Hypothalamus (tissue), 51 donors: ENCODE measurements at regions not wholly inside any gene's neighbourhood (a gene's known extent, or its start where the extent isn't known, plus 50 kb on each side); places are given as distances from the start of the nearest gene placed in this dataset.
A peak's percentile ranks its signal among the peaks of the same experiment; 100 is the strongest.

Experiments used
- DNase-seq, 51 donors: peaks; one replicate each; lab custom pipeline; 2025; lab: John Stamatoyannopoulos, UW

- DNase-seq = no peak
Observed at GRCh38 chr17:77358801-77359200, 218.0 kb downstream of the SEC14L1 start.

DNA sequence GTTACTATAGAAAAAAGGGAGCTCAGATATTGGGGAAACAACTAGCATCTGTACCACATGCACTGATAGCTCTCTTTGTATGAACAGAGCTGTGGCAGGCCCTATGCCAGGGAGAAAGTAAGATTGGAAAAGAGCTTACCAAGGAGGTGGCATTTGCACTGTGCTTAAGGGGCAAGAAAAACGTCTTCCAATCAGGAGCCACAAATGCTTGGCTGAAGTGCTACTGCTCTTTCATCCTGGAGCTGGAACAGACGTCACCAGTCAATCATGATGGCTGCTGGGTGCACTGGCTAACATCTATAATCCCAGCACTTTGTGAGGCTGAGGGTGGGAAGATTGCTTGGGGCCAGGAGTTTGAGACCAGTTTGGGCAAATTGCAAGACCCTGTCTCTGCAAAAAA, 218.5 kb downstream of the SEC14L1 start:
- DNase-seq = no peak

DNA sequence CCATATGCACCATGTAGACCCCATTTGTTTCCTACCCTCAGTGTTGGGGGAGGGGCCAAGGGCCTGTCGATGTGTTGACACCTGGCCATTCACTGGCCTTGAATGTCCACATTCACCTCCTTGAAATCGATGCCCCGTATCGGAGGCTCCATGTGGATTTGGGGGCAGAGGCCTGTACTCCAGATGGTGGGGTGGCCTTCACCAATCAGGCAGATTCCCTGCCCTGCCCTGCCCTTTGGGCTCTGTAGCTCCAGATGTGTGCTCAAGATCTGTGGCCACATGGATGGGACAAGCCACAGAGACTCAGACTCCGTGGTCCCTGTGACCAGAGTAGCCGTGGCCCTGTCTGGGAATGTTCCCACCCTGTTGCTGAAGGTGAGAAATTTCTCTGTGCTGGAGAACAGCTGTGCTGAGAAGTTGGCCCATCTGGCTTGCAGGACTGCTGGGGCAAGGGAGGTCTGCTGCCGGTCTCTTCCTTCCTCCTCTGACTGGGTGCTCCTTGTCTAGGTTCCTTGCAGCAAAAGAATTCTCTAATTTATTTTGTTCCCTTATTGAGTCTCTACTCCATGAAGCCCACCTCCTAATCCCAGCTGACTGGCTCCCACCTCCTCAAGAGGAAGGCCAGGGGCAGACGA, 221.3 kb downstream of the SEC14L1 start:
- DNase-seq = no peak

DNA sequence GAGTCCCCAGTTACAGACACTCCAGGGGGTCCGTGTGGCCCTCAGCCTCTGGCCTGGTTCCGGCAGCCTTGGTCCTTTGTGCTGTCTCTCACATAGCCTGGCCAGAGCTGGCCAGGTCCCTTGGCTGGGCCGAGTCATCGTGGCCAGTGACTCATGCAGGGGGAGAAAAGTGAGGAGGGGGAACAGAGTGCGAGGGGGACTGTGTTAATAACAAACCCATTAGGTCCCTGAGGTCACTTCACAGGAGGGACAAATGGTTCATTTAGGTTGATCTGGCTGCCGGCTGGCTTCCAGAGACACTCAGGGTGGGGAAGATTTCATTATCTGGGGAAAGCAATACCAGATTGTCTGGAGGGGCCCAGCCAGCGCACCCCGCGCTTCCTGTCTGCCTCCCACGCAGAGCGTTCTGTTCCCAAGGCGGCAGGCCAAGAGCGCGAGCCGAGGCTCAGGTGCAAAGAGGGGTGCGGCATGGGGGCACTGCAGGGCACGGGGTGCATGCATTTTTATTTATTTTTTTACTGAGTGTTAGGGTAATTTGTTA, 223.1 kb downstream of the SEC14L1 start:
- DNase-seq = peak in 5 of 51 donors; percentile 23 to 61 (median 34)

DNA sequence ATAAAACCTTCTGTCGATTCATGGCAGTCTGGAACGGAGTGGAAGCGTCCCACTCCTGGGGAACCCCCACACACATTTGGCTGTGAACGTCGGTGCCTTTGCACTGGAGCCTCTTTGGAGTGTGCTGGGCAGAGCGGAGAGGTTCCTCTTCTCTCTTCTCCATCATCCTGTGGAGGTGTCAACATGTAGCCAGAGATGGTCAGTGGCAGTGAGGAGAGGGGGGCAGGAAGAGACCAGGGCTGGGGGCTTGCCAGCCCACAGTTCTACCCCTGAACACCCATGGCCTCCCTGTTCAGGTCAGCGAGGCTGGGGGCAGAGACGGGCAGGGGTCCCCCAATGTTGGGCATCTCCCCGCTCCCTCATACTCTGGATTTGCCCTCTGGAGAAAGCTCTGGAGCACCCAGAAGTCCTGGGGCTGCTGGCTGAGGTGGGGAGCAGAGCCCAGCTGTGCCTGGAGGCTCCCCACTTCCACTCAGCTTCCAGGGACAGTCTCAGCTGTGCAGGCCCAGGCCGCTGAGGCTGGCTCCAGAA, 223.7 kb downstream of the SEC14L1 start:
- DNase-seq = no peak

DNA sequence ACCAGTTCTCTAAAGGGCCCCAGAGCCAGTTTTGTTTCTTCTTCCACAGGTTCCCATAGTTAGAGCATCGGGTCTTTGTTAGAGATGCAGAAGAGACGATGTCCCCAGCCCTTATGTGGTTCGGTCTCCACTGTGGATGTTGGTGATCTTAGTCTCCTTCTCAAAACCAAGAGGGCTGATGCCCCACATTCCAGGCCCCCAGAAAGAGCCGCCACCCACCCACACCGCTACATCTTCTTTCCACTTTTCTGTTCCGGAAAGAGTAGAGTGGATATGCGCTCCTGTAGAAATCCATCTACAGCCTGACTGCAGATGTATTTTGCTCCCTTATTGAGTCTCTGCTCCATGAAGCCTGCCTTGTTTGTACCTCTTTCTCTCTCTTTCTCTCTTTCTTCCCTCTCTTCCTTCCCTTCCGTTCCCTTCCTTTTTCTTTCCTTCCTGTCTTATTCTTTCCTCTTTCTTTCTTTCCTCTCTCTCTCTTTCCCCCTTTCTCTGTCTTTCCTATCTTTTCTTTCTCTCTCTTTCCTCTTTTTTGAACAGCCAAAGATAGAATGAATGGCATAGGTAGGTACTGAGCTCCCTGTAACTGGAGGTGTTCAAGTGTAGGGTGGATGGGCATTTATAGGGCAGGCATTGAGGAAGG, 224.3 kb downstream of the SEC14L1 start:
- no peak for DNase-seq

DNA sequence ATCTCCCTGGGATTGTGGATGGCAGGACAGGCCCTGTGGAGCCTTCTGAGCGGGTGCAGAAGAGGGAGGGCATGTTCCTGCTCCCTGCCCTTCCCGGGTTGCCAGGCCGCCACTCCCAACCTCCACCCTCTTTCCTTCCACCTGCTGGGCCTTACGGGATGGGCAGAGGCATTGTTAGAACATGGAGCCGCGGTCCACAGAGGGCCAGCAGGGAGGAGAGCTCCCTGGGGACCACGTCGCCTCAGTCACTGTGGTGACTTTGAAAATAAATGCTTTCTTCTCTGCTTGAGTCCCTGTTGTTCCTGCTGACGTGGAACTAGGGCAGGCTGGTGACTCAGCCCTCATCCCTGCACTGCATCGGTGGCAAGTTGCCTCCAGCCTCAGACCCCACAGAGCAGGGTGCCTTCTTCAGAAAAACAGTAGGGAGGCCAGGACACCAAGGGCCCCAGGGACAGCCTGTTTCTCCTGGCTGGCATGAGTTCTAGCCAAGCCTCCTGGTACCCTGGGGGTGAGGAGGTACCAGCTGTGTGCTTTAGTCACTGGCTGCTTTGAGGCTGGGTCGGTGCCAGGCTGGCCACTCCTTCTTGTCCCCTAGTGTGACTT, 224.9 kb downstream of the SEC14L1 start:
- DNase-seq = peak in 13 of 51 donors; percentile 27 to 79 (median 56)

DNA sequence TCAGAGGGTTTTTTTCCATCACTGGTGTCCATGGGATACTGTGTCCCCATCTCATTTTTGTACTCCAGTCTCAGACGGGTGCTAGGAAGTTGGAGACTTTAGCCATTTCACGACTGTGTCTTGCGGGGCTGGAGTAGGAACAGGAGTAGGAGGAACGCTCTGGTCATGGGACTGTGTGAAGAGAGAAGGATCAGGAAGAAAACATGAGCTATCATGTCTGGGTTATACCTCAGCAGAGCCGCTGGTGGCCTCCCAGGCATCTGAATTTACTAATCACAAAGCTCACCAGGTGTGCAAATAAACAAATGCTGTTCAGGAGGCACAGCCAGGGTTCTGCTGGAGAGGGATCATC, 225.4 kb downstream of the SEC14L1 start:
- DNase-seq = no peak

GRCh38 chr17:77366558-77367245, 225.9 kb downstream of the SEC14L1 start:
- no peak for DNase-seq

GRCh38 chr17:77369544-77369971, 228.8 kb downstream of the SEC14L1 start:
- DNase-seq = no peak

DNA sequence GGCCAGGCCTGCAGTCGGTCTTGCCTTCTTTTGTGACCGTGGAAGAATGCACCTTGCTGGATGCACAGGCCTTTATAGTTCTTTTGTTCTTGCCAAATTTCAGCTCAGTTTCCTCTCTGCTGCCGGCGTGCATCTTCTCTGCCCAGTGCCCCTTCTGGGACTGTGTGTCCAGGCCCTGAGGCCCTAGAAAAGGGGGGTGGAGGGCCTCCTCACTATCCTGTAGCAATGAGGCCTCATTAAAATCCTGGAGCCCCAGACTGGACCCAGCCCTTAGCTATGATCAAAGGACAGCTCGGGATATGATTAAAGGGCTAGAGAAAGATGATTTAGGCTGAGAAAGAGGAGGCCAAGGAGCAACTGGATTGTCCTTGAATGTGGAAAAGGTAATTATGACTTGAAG, 229.8 kb downstream of the SEC14L1 start:
- DNase-seq = no peak

GRCh38 chr17:77371117-77371887, 230.5 kb downstream of the SEC14L1 start:
- no peak for DNase-seq

GRCh38 chr17:77371888-77372443, 231.2 kb downstream of the SEC14L1 start:
- DNase-seq = no peak

DNA sequence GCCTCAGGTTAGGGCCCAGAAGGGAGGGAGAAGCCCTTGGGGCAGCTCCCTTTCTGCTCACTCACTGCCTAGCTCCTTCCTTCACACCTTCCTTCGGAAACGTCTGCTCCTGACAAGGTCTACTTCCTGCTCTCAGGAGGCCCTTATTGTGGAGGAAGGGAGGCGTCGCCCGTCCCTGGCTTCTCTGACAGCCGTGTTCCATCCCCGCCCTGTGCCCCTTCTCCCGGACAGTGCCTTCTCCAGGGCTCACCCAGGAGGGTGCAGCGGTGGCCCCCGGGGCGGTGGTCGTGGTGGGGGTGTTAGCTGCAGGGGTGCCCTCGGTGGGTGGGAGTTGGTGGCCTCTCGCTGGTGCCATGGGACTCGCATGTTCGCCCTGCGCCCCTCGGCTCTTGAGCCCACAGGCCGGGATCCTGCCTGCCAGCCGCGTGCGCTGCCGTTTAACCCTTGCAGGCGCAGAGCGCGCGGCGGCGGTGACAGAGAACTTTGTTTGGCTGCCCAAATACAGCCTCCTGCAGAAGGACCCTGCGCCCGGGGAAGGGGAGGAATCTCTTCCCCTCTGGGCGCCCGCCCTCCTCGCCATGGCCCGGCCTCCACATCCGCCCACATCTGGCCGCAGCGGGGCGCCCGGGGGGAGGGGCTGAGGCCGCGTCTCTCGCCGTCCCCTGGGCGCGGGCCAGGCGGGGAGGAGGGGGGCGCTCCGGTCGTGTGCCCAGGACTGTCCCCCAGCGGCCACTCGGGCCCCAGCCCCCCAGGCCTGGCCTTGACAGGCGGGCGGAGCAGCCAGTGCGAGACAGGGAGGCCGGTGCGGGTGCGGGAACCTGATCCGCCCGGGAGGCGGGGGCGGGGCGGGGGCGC, 231.9 kb downstream of the SEC14L1 start:
- peak in 36 of 51 donors; percentile 16 to 73 (median 54) for DNase-seq

- DNase-seq = peak in 7 of 51 donors; percentile 26 to 70 (median 53)
Observed at GRCh38 chr17:77373299-77374169, 232.8 kb downstream of the SEC14L1 start.

GRCh38 chr17:77374170-77374936, 233.6 kb downstream of the SEC14L1 start:
- DNase-seq = peak in 32 of 51 donors; percentile 17 to 73 (median 50)
